HL-60 (cell line): ENCODE measurements at regions not wholly inside any gene's neighbourhood (a gene's known extent, or its start where the extent isn't known, plus 50 kb on each side); places are given as distances from the start of the nearest gene placed in this dataset.

Experiments used
- DNase-seq, 2 experiments: peaks; one replicate each; pipeline ENCODE4 v3.0.0-alpha.2; 2010 to 2020; ENCODE audit warnings: low read depth in 1 of 2, low spot score in 1 of 2
- H3K27ac ChIP-seq: fragments of 250-450 bp; sonication (Bioruptor Pico); replicated peaks from 2 replicates; pipeline ENCODE4 v1.5.1; 2020; ENCODE audit warnings: mild to moderate bottlenecking, moderate library complexity
- H3K27me3 ChIP-seq: fragments of 250-450 bp; sonication (Bioruptor Pico); 2 replicates; pipeline ENCODE4 v1.5.1; 2021; ENCODE audit warnings: mild to moderate bottlenecking, moderate library complexity; ENCODE audit not compliant: insufficient read depth, poor library complexity, severe bottlenecking
- H3K4me3 ChIP-seq: replicated peaks from 2 replicates; pipeline ENCODE4 v1.5.1; 2011; ENCODE audit warnings: mild to moderate bottlenecking, control low read depth, low read length; ENCODE audit not compliant: insufficient read depth
- GABPA ChIP-seq: IDR thresholded peaks from 2 replicates; pipeline ENCODE4 v1.6.1; 2012; ENCODE audit warnings: low read depth
- POLR2AphosphoS5 ChIP-seq: IDR thresholded peaks from 2 replicates; pipeline ENCODE4 v1.6.1; 2012; ENCODE audit warnings: low read depth
- SPI1 ChIP-seq: IDR thresholded peaks from 2 replicates; pipeline ENCODE4 v1.6.1; 2012; ENCODE audit warnings: low read depth, mild to moderate bottlenecking, borderline replicate concordance
- TF ChIP-seq, protein P1 (sequence below): IDR thresholded peaks from one replicate; pipeline ENCODE4 v1.5.1; 2011; ENCODE audit warnings: low read length, control low read depth, inconsistent platforms; ENCODE audit not compliant: insufficient read depth
- TF ChIP-seq, protein P2 (sequence below): IDR thresholded peaks from 2 replicates; pipeline ENCODE4 v1.6.1; 2012; ENCODE audit warnings: low read depth; ENCODE audit not compliant: insufficient replicate concordance

DNA sequence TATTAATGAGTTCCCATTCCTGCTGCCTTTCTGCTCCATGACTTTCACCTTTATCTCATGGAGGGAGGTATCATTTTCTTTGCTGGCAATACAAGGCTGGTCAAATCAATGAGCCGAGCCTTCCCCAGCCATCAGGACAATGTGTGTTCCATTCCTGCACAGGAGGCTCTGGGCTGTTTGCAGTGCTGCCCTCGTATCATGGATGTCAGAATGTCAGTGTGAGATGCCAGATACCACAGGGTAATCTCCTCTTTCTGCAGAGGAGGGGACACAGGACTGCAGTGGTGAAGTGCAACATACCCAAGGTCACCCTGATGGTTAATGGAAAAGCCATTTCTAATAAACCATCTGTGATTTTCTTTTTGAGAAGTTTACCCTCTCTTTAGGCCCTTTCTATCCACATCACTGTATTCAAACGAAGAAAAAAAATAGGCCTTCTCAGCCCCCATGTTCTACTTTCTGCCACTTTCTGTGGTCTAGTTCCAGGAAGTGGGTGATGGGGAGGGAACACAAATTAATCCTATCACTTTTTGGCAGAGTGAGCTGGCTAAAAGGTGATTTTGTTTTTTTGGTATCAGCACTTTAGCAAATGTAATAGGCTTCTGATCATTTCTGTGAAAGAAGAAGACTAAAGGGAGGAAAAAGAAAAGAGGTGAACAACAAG is 490.2 kb upstream of the BOD1L1 start:
- H3K27ac ChIP-seq: no peak overlapping the region
- no peak for TF ChIP-seq SPI1
- TF ChIP-seq, protein P1, sequence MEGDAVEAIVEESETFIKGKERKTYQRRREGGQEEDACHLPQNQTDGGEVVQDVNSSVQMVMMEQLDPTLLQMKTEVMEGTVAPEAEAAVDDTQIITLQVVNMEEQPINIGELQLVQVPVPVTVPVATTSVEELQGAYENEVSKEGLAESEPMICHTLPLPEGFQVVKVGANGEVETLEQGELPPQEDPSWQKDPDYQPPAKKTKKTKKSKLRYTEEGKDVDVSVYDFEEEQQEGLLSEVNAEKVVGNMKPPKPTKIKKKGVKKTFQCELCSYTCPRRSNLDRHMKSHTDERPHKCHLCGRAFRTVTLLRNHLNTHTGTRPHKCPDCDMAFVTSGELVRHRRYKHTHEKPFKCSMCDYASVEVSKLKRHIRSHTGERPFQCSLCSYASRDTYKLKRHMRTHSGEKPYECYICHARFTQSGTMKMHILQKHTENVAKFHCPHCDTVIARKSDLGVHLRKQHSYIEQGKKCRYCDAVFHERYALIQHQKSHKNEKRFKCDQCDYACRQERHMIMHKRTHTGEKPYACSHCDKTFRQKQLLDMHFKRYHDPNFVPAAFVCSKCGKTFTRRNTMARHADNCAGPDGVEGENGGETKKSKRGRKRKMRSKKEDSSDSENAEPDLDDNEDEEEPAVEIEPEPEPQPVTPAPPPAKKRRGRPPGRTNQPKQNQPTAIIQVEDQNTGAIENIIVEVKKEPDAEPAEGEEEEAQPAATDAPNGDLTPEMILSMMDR: no peak
- TF ChIP-seq, protein P2, sequence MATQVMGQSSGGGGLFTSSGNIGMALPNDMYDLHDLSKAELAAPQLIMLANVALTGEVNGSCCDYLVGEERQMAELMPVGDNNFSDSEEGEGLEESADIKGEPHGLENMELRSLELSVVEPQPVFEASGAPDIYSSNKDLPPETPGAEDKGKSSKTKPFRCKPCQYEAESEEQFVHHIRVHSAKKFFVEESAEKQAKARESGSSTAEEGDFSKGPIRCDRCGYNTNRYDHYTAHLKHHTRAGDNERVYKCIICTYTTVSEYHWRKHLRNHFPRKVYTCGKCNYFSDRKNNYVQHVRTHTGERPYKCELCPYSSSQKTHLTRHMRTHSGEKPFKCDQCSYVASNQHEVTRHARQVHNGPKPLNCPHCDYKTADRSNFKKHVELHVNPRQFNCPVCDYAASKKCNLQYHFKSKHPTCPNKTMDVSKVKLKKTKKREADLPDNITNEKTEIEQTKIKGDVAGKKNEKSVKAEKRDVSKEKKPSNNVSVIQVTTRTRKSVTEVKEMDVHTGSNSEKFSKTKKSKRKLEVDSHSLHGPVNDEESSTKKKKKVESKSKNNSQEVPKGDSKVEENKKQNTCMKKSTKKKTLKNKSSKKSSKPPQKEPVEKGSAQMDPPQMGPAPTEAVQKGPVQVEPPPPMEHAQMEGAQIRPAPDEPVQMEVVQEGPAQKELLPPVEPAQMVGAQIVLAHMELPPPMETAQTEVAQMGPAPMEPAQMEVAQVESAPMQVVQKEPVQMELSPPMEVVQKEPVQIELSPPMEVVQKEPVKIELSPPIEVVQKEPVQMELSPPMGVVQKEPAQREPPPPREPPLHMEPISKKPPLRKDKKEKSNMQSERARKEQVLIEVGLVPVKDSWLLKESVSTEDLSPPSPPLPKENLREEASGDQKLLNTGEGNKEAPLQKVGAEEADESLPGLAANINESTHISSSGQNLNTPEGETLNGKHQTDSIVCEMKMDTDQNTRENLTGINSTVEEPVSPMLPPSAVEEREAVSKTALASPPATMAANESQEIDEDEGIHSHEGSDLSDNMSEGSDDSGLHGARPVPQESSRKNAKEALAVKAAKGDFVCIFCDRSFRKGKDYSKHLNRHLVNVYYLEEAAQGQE: no peak
- TF ChIP-seq POLR2AphosphoS5: no peak
- TF ChIP-seq GABPA: no peak
- no peaks in the 10 kb centered on the region for H3K27me3 ChIP-seq
- DNase-seq: no peak
- no peak overlapping the region for H3K4me3 ChIP-seq

DNA sequence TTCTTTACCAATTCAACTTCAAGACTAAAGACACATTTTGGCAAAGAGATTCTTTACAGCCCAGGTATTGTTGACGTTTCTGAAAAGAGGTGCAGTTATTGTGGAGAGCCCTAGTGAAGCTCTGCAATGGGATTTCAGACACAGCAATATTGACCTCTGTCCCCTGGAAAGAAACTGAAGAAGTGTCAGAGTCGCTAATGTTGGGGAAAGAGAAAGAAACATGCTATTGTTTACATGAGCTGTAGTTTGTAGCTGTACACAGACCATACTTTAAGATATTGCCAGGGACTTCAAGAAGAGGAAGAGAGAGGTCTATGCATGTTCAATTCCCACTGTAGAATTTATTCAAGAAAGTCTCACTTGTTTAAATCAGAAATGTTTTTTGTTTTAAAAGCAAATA is 497.3 kb upstream of the BOD1L1 start:
- Histone ChIP-seq H3K27ac (peak overlapping the region; percentile 9; the same call in 1 of the 2 replicates), H3K27me3 (no peaks in the 10 kb centered on the region), H3K4me3 (no peak overlapping the region)
- no peak for DNase-seq
- TF ChIP-seq, protein P1: no peak
- TF ChIP-seq, protein P2: no peak
- TF ChIP-seq GABPA: no peak
- TF ChIP-seq SPI1: no peak
- TF ChIP-seq POLR2AphosphoS5: no peak

DNA sequence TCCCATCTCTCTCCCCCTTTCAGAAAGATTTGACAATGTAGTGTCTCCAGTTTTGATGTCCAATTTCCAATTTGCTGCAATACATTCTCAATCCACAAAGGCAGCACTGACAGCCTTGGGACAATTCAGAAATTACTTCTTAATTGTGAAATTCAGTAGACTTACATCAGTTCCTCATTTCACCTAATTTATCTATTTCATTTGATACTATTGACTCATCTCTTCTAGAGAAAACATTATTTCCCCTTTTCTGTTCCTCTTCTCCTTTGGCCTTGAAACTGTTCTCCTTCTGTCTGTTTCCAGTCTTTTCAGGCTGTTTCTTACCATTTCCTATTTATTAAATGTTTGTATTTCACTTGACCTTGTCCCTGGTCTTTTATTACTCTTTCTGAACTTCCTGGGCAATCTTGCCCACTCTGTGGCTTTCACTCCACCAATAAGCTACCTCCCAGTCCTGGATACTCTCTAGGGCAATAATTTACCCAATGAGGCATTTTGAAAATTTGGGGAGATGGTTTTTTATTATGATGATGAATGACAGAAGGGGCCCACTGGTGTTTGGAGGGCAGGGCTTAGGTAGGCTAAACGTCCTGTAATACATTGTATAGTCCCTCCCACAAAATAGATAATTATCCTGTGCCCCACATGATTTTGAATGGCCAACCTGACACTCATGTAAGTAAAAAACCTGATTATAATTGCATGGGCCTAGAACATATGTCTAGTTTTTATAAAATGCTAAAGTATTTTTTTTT is 498.0 kb upstream of the BOD1L1 start:
- no peaks in the 10 kb centered on the region for H3K27me3 ChIP-seq
- H3K4me3 ChIP-seq: no peak overlapping the region
- H3K27ac ChIP-seq: peak overlapping the region; percentile 61
- peak; percentile 43 to 61 for DNase-seq
- TF ChIP-seq, protein P1: no peak
- peak; percentile 99 for TF ChIP-seq SPI1
